ENCODE measurements at regions not wholly inside any gene's neighbourhood (a gene's known extent, or its start where the extent isn't known, plus 50 kb on each side); places are given as distances from the start of the nearest gene placed in this dataset.

DNA sequence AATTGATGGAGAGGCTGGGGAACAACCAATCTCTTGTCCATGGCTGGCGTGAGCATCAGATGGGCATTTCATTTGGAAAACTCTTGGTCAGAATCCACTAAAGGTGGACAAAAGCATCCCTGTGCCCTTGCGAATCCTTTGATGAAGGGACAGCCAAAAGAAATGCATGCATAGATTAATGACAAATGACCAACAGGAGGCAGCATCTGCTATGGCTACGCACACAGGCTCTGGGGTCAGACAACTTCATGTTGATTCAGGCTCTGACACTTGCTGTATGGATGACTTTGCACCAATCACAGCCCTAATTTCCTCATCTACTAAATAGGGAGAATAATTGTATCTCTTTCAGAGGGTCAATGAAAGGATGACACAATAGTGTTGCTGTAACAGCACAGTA is 117.5 kb downstream of the ASCL4 start:
- DNase-seq (ENCODE audit: low read depth in 2 of 2), result no peak

DNA sequence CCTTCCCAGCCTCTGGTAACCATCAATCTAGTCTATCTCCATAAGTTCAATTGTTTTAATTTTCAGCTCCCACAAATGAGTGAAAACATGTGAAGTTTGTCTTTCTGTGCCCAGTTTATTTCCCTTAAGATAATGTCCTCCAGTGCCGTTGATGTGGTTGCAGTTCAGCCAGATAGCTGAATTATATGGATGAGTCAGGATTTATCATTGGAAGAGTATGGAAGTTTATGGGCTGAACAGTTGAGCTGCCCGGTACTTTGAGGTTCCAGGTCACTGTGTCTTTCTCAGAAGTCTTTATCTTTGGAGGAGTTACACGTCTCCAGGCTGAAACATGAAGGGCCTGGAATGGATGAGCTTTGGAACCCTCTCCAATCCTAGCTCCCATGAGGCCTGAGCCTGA is 120.1 kb downstream of the ASCL4 start:
- DNase-seq (ENCODE audit: low read depth in 2 of 2), result no peak

DNA sequence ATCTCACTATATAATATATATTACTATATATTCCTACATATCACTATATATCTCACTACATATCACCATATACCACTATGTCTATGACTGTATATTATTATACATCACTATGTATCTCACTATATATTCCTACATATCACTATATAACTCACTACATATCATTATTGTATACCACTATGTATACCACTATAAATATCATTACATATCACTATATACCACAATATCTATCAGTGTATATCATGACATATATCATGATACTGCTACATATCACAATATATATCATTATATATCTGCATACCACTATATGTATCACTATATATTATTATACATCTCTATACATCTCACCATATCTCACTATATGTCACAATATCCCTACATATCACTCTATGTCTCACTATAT is 121.5 kb downstream of the ASCL4 start:
- DNase-seq (ENCODE audit: low read depth in 2 of 2), result no peak

DNA sequence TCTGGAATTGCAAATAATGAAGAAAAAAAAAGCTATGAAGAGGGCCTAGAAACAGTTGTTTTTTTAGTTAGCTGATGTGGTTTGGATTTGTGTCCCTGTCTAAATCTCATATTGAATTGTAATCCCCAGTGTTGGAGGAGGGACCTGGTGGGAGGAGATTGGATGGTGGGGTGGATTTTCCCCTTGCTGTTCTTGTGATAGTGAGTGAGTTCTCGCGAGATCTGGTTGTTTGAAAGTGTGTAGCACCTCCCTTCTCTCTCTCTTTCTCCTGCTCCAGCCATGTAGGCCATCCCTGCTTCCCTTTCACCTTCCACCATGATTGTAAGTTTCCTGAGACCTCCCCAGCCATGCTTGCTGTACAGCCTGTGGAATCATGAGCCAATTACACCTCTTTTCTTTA is 126.1 kb downstream of the ASCL4 start:
- no peak for DNase-seq (ENCODE audit: low read depth in 2 of 2)

DNA sequence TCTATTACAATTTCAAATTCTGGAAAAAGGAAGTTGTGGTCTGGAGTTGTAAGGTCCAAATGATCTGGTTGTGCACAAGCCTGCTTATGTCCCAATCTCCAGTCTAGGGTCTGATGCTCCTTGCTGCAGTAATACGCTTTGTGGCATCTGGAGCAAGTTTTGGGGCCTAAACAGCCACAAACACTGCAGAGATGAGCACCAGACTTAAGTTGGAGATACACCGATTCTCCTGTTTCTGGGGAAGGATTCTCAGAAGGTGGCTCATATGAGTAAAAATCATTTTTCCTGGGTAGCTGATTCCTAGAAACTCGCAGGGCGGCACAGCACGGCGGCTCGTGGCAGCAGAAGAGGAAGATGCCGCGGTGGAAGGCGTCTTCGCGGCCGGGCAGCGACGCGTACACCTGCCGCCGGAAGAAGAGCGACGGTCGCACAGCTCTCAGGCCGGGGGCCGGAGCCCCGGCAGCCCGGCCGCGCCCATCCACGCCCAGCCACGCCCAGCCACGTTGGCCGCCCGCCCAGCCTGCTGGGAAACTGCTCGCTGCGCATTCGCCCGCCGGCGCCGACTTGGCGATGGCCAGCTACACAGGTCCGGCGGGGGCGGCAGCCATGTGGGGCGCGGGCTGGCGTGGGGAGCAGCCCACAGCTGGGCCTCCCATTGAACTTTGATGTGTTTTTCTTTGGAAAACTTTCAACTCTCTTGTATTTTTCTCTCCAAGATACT is 129.0 kb downstream of the ASCL4 start:
- DNase-seq (ENCODE audit: low read depth in 2 of 2), result peak; percentile 62 to 63

DNA sequence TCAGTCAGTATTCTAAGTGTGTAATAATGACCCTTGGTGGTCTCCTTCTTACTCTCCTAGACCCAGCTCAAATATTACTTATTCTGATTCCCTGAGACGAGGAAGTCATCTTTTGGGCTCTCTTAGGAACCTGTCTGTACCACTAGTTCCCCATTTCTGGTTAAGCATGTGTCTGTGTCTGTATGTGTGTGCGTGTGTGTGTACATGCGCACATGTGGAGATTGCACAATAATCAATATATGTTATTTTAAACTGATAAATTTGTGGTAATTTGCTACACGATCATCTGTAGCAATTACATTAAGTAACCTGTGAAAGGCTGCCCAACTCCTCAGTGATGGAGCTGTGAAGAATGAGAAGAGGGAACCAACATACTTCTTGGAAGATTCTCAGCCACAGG is 132.2 kb downstream of the ASCL4 start:
- DNase-seq (ENCODE audit: low read depth in 2 of 2), result no peak

DNA sequence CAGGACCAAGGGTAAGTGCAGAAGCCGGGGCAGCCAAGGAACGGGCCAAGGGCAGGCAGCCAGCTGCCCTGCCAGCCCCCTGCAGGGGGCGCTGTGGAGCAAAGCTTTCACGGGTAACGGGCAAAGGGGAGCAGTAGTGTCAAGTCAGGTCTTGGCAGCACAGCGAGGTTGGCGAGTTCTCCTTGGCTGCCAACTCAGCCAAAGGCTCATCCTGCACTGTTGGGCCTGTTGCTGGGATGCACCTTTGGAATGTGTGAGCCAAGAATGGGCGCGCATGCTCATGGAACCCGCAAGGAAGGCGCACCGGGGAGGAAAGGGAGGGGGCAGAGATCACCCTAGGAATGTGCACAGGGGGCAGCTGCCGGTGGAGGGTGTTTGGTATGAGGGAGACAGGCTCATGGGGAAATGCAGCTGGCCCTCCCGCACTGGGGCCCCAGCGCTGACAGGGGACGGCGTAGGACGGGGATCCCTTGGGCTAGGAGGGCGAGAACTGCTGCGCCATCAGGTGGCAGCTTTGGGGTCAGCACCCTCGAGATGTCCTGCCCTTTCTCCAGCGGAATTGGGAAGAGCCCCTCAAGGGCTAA is 138.0 kb downstream of the ASCL4 start:
- DNase-seq (ENCODE audit: low read depth in 2 of 2), result peak; percentile 54 to 66

DNA sequence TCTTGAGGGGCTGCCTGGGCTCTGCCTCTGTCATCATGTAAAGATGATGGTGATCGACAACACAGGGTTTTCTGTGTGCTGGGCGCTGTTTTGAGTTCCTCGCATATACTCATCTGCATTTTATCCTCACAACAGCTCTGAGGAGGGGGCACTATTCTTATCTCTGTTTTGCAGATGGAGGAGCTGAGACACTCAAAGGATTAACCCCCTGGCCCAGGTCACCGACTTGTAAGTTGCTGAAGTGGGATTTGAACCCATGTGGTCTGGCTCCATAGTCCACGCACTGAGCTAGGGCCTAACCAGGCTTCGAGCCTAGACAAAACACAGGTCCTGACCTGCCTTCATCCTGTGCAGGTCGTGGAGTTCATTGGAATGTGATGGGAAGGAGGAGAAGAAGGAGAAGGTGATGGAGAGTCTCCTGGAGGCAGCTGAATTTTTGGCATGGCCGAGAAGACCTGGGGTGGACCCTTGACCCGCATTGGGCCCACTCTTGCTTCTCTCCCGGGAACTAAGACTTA is 140.0 kb downstream of the ASCL4 start:
- no peak for DNase-seq (ENCODE audit: low read depth in 2 of 2)

DNA sequence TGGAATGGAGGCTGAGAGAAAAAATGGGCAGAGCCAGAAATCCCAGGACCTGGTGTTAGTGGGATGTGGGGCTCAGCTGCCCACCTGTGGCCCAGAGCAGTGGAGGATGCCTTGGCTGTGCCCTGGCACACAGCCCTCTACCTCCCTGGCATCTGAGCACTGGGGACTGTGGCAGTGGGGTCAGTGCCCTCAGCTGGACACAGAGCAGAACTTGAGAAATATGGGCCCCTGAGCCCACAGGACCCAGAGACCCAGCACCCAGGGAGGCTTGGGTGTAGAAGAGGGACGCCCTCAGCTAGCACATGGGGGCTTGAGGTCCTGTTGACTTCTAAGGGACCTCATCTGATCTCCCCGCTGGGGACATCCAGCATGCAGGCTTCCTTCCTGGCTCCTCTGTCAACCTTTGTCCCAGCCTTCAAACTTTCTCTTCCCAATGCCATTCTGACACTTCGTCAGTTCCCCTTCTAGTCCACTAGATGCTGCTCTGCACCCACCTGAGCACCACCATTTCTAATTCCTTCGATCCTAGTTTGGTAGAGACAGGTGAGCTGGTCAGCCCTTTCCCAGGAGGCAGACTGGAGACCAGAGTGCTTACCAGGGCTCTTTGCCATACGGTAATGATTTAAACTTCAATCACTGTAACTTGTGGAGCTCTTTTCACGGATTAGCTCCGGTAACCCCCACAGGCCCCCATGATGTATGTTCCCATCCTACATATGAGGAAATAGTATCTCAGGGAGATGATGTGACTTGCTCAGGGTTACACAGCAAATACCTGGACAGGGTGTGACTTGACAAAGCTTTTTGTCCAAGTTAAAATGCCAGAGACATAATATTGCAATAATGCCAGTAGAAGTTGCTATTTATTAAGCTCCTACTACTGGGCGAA is 143.7 kb downstream of the ASCL4 start:
- no peak for DNase-seq (ENCODE audit: low read depth in 2 of 2)

DNA sequence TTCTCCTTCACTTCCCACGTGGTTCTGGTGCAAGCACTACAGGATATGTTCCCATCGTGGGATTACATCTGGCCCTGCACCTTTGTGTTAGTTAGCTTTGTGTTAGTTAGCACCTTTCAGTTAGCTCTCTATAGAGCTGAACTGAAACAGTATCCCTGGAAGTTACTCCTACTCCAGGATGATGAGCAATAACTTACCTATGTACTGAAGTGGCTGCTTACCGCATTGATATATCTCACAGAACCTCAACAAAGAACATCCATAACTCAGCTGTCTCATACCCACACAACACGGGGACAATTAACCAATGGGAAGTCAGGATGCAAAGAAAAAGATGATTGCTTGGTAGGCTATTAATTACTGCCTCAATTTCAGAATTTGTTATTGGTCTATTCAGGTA is 146.6 kb downstream of the ASCL4 start:
- no peak for DNase-seq (ENCODE audit: low read depth in 2 of 2)

DNA sequence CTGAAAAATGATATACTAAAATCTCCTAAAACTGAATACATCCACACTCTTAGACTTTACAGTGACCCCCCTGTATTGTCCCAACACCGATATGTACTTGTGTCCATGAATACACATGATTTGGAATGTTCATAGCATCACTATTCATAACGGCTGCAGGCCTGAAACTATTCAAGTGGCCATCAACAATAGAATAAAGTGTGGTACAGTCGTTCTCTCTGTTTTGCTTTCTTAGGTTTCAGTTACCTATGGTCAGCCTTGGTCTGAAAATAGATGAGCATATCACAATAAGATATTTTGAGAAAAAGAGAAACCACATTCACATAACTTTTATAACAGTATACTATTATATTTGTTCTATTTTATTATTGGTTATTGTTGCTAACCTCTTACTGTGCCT is 150.6 kb downstream of the ASCL4 start:
- DNase-seq (ENCODE audit: low read depth in 2 of 2), result no peak

DNA sequence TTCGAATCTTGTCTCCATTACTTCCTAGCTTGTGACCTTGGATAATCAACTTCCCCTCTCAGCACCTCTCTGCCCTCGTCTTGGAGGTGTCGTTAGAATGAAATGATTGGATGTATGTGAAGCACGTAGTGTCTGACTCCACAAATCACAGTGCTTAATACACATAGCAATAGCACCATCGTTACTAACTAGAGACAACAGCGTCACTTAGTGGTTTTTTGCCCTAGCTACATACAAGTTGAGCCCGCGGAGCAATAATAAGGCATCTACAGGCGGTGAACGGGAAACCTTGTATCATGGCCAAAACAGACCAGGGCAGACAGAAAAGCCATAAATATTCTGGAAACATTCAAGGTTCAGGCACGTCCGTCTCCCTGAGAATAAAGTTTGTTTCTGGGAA is 154.9 kb downstream of the ASCL4 start:
- no peak for DNase-seq (ENCODE audit: low read depth in 2 of 2)

DNA sequence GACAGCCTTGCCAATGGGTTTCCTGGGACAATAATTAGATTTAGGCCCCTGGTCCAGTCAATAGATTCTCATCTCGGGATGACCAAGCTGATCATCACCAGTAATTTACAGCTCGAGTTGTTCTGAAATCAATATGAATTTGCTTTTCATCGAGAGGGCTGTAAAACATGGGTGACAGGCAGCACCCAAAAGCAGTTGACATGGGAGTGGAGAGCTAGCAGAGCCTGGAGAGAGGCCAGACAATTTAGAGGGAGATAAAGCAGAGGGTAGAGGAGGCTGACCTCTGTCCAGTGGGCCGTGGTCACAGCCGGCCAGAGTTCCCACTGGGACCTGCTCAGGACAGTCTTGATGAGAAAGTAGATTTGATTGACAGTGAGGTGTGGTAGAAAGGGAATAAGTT is 157.3 kb downstream of the ASCL4 start:
- DNase-seq (ENCODE audit: low read depth in 2 of 2), result no peak

DNA sequence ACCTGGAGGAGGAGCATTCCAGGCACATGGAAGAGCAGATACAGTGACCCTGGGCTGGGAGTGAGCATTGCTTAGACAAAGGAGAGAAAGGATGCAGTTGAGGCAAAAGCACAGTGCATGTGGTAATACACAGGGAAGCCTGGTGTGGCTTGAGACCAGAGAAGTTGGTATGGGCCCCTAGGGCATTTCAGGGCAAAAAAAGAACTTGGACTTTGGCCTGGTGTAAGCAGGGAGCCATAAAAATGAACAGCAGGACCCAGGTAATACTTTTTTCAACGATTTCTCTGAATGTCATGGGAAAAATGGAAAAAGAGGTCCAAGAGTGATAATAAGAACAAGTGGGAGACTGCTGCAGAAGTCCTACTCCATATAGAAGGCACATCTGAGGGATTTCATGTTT is 163.9 kb downstream of the ASCL4 start:
- no peak for DNase-seq (ENCODE audit: low read depth in 2 of 2)

DNA sequence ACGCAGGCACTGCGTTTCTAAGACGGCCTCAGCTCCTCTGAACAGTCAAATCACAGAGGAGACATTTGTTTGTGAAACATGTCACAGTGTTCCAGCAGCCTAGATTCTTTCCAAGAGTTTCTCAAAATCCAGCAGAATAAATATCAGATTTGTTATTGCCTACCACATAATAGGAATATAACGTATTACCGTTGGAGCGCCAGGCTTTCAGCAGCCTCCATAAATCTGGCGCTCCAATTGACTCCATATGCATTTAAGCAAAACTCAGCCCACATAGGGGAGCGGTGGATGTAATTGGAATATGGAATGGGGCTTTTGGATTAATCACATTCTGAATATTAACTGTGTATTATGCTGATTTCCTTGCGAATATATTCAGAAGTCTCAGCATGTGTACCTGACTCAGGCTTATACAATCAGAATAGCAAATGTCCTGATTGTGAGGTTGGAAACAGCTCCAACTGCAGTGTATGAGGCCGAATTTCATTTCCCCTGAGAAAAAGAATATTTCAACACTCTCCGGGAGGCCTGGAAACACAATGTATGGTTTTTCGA is 174.0 kb downstream of the ASCL4 start:
- DNase-seq (ENCODE audit: low read depth in 2 of 2), result no peak

DNA sequence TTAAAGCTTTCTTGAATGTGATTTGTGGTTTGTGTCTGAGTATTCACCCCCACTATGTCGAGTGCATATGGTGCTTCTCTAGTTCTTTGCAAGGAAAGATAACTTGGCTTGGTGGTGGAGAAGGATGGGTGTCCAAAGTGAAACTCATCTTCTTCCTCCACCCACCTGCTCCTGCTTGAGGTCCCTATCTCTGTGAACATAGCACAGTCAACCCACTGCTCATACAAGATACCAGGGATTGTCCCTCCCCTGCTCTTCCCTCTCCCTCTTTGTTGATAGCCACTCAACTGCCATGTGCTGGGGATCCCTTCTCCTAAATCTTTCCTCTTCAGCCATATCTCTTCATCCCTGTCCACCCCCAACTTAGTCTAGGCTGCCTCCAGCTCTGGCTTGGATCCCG is 176.5 kb downstream of the ASCL4 start:
- DNase-seq (ENCODE audit: low read depth in 2 of 2), result no peak

DNA sequence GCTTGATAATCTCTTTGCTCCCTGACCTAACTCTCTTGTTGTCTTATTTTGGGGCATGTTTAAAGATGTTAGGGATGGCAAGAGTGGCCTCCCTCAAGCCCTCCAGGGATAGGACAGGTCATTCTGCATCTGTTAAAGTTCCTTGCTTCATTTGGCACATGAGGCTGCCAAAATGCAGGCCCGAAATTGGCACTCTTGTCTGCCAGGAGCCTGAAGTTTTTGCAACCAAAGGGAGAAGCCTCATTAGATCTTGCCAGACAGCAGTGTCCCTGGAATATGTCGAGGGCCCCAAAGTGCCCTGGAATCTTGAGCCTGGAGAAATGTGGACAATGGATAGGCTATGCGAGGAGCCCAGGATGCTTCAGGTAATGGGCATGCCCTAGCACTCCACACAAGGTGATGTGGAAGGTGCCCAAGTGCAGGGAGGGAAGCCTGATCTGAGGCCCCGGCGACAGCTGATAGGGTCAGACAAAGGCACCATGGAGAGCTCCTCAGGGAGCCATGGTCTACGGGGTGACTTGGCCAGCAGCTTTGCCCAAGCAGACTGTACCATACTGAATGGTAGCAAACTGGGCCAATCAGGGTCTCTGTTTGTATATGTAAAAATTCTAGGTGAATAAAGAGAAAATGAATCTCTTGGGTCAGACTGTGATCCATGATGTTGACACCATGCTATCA is 173.0 kb upstream of the WSCD2 start:
- no peak for DNase-seq (ENCODE audit: low read depth in 2 of 2)

DNA sequence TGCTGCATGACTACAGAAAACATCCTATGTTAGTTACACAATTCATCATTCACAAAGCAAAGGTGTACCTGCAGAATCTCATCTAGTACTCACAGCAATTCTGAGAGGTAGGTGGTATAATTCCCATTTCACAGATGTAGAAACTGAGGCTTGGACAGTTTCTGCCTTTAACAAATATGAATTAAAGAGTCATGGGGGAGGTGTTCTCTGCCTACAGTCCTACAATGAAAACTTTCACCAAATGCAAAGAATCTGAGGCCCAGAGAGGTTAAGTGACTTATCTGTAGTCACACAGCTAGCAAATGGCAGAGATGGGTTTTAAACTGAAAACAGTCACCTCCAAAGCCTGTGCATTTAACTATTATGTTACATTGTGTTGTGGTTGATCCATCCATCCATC is 171.6 kb upstream of the WSCD2 start:
- no peak for DNase-seq (ENCODE audit: low read depth in 2 of 2)

DNA sequence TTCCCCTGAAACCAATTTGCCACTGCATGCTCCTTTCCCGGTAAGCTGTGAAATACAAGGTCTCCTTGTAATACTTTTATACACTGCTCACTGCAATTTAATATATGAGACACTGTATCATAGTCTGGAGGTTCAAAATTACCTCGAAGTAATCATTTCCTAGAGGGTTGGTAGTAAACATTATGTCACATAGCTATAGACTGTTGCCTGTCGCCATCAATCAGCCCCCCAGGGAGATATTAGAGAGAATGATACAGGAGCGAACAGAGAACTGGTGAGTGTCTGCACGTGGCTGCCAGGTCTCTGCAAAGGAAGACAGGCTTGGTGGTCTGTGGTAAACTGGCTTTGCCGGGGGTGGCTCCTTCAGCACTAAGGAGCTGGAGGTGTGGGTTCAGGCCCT is 165.5 kb upstream of the WSCD2 start:
- DNase-seq (ENCODE audit: low read depth in 2 of 2), result no peak

DNA sequence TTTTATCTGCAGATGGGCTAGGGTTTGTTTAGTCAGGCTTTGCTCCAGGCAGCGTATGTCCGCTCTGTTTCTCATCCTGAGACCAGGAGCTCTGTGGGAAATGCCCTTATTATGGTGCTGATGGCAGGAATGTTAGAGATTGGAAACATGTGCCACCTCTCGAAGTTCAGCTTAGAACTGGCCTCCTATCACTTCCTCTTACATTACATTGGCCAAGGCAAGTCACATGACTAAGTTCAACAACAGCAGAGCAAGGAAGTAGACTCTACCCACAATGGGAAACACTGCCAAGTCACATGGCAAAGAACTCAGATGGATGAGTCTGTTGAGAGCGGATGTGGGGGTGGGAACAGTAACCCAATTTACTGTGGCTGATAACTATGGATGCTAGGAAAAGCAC is 161.9 kb upstream of the WSCD2 start:
- DNase-seq (ENCODE audit: low read depth in 2 of 2), result no peak

DNA sequence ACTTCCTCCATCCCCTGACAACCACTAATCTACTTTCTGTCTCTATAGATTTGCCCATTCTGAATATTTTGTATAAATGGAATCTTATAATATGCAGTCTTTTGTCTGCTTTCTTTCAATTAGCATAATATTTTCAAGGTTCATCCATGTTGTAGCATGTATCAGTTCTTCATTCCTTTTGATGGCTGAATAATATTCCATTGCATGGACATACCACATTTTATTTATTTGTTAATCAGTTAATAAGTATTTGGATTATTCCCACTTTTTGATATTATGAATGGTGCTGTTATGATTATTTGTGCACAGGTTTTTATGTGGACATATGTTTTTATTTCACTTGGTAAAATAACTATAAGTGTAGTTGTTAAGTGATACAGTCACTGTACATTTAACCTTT is 155.1 kb upstream of the WSCD2 start:
- DNase-seq (ENCODE audit: low read depth in 2 of 2), result no peak

DNA sequence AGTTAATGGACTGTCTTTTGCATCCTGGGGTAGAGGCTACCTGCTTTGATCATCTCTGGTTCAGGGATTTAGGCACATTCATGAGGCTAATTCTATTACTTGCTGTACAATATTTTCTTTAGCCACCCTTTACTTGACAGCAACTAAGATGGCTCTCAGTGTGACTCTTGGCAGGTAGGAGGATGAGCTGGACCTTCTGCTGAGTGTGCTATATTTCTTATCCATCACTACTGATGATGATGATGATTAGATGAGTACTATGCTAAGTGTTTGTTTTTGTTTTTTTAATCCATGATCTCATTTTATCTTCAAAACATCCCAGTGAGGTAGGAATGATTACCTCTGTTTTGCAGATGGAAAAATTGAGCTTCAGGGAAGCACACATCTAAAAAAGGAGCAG is 152.8 kb upstream of the WSCD2 start:
- DNase-seq (ENCODE audit: low read depth in 2 of 2), result no peak
